ENCODE measurements at regions not wholly inside any gene's neighbourhood (a gene's known extent, or its start where the extent isn't known, plus 50 kb on each side); places are given as distances from the start of the nearest gene placed in this dataset.

DNA sequence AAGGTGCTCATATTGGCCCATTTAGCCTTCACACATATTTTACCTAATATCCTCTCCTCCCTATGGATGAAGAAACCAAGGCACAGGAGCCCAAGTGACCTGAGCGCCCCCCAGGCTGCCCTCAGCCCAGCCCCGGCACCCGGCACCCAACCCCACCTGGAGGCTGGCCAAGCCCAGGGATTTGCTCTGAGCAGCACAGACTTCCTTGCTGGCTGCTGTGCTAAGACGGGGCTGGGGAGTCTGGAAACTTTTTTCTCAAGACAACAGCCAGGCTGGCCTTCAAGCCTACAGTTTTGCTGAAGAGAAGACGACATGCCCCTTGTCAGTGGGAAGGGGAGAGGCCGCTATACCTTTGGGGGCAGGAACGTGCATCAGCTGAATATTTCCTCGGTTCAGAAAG lies 52.7 kb upstream of the LAMA1 start:
- CTCF ChIA-PET, result no interaction called here
- TF ChIP-seq, protein P1, sequence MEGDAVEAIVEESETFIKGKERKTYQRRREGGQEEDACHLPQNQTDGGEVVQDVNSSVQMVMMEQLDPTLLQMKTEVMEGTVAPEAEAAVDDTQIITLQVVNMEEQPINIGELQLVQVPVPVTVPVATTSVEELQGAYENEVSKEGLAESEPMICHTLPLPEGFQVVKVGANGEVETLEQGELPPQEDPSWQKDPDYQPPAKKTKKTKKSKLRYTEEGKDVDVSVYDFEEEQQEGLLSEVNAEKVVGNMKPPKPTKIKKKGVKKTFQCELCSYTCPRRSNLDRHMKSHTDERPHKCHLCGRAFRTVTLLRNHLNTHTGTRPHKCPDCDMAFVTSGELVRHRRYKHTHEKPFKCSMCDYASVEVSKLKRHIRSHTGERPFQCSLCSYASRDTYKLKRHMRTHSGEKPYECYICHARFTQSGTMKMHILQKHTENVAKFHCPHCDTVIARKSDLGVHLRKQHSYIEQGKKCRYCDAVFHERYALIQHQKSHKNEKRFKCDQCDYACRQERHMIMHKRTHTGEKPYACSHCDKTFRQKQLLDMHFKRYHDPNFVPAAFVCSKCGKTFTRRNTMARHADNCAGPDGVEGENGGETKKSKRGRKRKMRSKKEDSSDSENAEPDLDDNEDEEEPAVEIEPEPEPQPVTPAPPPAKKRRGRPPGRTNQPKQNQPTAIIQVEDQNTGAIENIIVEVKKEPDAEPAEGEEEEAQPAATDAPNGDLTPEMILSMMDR (IDR thresholded peaks at IDR 0.05; ENCODE audit: low read depth, low read length), result no peak
- DNase-seq (ENCODE audit: low read depth, low spot score), result no peak

GRCh38 chr18:7169601-7170000 lies 52.0 kb upstream of the LAMA1 start:
- H3K27me3 ChIP-seq (ENCODE audit: control insufficient read depth, insufficient read depth, low read length), result no peaks in the 10 kb centered on the region
- CTCF ChIA-PET, result no interaction called here
- no peak overlapping the region for H3K27ac ChIP-seq (ENCODE audit: low read depth, low read length)
- POLR2A ChIA-PET, result no interaction called here
- peaks cover 11% of the 10 kb centered on the region; the same call in 1 of the 2 replicates for H3K9me3 ChIP-seq (ENCODE audit: control insufficient read depth, insufficient read depth, low read length)
- no peak for DNase-seq (ENCODE audit: low read depth, low spot score)
- TF ChIP-seq, protein P1 (IDR thresholded peaks at IDR 0.05; ENCODE audit: low read depth, low read length), result no peak
- no peak overlapping the region for H3K4me3 ChIP-seq (ENCODE audit: low read depth, low read length)

More for the DNA sequence above, 52.7 kb upstream of the LAMA1 start:
- POLR2A ChIA-PET, result no interaction called here
- Histone ChIP-seq H3K27me3 (ENCODE audit: control insufficient read depth, insufficient read depth, low read length) (no peaks in the 10 kb centered on the region), H3K4me3 (ENCODE audit: low read depth, low read length) (no peak overlapping the region), H3K27ac (ENCODE audit: low read depth, low read length) (no peak overlapping the region), H3K9me3 (ENCODE audit: control insufficient read depth, insufficient read depth, low read length) (peaks cover 11% of the 10 kb centered on the region; the same call in 1 of the 2 replicates)

GRCh38 chr18:7168408-7168807 lies 50.8 kb upstream of the LAMA1 start:
- DNase-seq (ENCODE audit: low read depth, low spot score), result no peak
- TF ChIP-seq, protein P1 (IDR thresholded peaks at IDR 0.05; ENCODE audit: low read depth, low read length), result no peak

More at GRCh38 chr18:7168408-7168807, 50.8 kb upstream of the LAMA1 start:
- CTCF ChIA-PET, result interaction anchor here (0.9 to 1.8 kb wide), 3 partner anchors 9 to 249 kb away, joined by 3 to 7 read pairs (median 4); no protein-coding TSS in a partner anchor
- Histone ChIP-seq H3K27me3 (ENCODE audit: control insufficient read depth, insufficient read depth, low read length) (no peaks in the 10 kb centered on the region), H3K27ac (ENCODE audit: low read depth, low read length) (no peak overlapping the region), H3K4me3 (ENCODE audit: low read depth, low read length) (no peak overlapping the region), H3K9me3 (ENCODE audit: control insufficient read depth, insufficient read depth, low read length) (peaks cover 10% of the 10 kb centered on the region; the same call in 1 of the 2 replicates)
- POLR2A ChIA-PET, result no interaction called here

Measured in AG04450 (cell line).